ENCODE measurements at regions not wholly inside any gene's neighbourhood (a gene's known extent, or its start where the extent isn't known, plus 50 kb on each side); places are given as distances from the start of the nearest gene placed in this dataset.

DNA sequence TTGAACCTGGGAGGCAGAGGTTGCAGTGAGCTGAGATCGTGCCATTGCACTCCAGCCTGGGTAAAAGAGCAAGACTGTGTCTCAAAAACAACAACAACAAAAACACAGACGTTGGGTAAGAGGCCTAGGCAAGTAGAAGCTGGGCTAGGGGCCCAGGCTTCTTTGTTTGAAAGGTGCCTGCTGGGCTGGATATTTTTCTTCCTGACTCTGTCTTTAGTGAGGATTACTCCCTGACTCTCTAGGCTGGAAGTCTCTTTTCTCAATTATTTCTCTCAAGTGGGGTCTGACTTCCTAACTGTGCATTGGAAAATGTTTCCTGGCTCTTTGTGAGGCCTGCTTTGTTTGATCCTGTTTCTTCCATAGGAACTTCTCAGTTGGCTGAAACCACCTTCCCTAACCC is 76.5 kb upstream of the DTNBP1 start:
- TF ChIP-seq, protein P1, sequence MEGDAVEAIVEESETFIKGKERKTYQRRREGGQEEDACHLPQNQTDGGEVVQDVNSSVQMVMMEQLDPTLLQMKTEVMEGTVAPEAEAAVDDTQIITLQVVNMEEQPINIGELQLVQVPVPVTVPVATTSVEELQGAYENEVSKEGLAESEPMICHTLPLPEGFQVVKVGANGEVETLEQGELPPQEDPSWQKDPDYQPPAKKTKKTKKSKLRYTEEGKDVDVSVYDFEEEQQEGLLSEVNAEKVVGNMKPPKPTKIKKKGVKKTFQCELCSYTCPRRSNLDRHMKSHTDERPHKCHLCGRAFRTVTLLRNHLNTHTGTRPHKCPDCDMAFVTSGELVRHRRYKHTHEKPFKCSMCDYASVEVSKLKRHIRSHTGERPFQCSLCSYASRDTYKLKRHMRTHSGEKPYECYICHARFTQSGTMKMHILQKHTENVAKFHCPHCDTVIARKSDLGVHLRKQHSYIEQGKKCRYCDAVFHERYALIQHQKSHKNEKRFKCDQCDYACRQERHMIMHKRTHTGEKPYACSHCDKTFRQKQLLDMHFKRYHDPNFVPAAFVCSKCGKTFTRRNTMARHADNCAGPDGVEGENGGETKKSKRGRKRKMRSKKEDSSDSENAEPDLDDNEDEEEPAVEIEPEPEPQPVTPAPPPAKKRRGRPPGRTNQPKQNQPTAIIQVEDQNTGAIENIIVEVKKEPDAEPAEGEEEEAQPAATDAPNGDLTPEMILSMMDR (conservative IDR thresholded peaks at IDR 0.05; ENCODE audit: low read length) = no peak
- TF ChIP-seq EZH2phosphoT487 (IDR thresholded peaks at IDR 0.05; ENCODE audit: borderline replicate concordance, low read depth, low read length) = no peak

Data from OCI-LY7 (cell line).